ENCODE measurements at regions not wholly inside any gene's neighbourhood (a gene's known extent, or its start where the extent isn't known, plus 50 kb on each side); places are given as distances from the start of the nearest gene placed in this dataset.
"Not testable (repeated sequence)": the region's sequence is repeated elsewhere in the genome, so short reads cannot be mapped to it uniquely, and the experiment has no call there.

DNA sequence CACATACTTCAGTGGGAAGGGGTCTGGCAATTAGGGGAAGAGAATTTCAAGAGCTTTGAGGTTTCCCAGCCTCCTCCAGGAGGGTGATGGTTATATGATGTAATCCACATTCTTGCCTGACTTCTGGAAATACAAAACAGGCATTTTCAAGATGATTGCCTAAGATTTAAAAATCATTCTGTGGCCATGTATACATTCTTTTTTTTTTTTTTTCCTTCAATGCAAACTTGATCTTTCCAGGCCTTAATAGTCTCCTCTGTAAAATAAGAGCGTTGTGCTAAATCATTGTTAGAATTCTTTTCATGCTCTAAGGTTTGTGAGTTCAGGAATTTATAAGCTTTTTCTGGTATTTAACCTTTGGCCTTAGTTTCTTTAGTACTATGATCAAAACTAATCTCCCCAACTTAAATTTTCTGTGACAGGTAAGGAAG is 192.3 kb upstream of the HMCN1 start:
- DNase-seq (ENCODE audit: low spot score), result no peak
- FAIRE-seq, result no peak

DNA sequence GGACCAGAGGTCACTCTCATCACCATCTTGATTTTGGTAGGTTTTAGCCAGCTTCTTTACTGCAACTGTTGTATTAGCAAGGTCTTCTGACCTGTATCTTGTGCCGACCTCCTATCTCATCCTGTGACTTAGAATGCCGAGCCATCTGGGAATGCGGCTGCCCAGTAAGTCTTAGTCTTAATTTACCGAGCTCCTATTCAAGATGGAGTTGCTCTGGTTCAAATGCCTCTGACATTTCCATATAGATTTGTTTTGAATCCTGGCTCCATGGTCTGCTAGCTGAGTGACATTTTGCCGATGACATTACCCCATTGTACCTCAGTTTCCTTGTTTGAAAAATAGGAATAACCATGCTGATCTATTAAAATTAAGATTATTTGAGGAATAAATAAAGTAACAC is 193.9 kb upstream of the HMCN1 start:
- FAIRE-seq (no peak), DNase-seq (ENCODE audit: low spot score) (no peak)

DNA sequence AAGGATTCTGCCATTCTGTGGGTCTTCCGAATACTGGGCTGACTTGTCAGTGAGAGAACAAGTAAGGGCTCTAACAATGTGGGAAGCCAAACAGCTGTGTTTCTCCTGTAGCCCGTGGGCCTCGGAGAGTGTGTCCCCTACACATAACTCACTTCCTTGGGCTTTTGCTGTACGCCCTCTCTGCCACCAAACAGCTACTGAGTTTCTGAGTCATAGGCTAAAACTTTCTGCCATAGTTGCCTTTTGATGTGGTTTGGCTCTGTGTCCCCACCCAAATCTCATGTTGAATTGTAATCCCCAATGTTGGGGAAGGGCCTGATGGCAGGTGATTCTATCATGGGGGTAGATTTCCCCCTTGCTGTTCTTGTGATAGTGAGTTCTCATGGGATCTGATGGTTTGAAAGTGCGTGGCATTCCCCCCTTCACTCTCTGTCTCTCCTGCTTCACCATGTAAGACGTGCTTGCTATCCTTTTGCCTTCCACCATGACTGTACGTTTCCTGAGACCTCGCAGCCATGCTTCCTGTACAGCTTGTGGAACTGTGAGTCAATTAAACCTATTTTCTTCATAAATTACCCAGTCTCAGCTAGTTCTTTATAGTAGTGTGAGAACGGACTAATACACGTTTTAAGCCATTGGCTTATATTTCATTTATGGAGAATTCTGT is 194.8 kb upstream of the HMCN1 start:
- DNase-seq (ENCODE audit: low spot score), result peak; percentile 45
- no peak for FAIRE-seq

DNA sequence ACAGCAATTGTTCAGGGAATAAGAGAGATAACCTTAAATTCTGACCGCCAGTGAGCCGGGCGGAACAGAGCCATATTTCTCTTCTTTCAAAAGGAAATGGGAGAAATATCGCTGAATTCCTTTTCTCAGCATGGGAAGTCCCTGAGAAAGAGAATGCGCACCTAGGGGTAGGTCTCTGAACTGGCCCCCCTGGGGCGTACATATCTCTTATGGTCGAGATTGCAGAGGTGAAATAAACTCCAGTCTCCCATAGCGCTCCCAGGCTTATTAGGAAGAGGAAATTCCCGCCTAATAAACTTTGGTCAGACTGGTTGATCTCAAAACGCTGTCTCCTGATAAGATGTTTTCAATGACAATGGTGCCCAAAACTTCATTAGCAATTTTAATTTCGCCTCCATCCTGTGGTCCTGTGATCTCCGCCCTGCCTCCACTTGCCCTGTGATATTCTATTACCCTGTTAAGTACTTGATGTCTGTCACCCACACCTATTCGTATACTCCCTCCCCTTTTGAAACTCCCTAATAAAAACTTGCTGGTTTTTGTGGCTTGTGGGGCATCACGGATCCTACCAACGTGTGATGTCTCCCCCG is 195.8 kb upstream of the HMCN1 start:
- FAIRE-seq, result not testable (repeated sequence)

DNA sequence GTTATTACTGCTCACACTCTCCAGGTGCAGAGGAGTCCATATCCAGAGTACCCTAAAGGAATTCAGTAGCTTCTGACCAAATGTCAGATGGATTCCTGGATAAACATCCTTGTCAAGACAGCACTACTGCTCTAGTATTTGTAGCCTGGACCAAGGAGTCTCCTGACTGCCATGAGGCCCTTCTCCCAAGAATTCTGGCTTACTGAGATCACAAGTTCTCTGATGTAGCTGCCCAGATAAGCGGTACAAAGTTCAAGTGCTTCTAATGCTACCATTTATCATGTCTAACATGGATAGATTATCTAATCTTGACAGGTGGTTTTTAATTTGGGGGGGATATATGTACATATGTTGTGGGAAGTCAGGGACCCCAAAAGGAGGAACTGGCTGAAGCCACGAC is 196.6 kb upstream of the HMCN1 start:
- no peak for DNase-seq (ENCODE audit: low spot score)
- no peak for FAIRE-seq

More for the DNA sequence above, 195.8 kb upstream of the HMCN1 start:
- not testable (repeated sequence) for DNase-seq (ENCODE audit: low spot score)

DNA sequence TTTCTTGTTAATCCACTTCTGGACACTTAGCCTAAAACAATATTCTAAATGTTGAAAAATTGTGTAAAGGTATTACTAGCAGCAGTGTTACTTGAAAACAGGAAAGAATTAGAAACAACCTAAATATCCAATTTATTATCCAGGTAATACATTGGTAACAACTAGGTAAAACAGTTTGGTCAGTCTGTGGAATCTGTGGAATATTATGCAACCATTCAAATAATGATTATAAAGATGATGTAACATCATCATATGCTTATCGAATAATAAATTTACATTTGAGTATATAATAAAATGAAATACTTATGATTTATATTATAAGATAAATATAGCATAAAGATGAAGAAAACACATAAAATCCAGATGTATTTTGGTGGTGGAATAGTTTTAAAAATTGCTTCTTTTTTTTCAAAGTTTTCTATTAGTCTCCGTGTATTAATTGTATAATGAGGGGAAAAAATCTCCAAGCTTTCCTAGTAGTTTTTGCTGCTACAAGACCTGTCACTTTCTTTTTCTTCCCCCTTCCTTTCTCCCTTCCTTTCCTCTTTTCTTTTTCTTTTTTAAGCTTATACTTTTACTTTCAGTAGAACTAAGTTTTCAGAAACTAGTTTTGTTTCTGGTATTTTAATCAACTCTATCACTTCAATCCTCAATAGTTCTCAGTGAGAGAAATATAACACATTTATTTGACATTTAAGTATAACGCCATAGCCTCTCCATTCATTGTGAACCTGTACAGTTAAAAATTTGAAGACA is 197.8 kb upstream of the HMCN1 start:
- FAIRE-seq, result no peak

DNA sequence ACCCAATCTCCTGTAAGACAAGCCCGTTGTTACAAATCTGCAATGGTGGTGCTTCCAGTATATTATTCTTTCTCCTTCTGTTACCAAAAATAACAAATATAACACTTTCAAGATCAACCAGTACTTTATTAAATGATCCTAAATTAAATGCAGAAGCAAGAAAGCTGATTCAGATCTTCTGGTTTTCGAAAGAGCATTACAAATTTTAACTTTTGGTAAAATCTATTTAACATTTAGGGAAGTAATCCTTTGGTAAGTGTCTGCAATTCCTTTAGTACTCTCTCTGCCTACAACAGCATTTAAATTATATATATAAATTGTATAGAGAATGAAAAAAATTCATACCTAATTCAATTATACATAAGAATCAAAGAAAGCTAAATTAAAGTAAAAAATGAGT is 198.6 kb upstream of the HMCN1 start:
- no peak for DNase-seq (ENCODE audit: low spot score)

More for the DNA sequence above, 197.8 kb upstream of the HMCN1 start:
- no peak for DNase-seq (ENCODE audit: low spot score)

DNA sequence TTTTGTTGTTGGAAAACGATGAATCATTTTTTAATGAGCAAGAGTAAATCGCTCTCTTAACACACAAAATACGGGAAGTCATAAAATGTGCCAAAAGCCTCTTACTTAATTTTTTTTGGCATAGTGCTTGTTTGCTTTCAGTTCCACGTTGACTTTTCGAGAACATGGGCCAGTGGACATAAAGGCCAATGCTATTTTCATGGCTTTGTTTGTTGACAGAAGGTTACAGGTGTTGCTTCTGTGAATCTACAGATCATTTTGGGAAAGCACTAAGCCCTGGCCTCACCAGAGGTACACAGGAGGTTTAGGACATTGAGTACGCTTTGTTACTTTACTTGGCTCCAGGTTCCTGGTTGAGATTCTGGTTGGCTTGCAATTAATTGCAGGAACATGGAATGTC is 199.4 kb upstream of the HMCN1 start:
- DNase-seq (ENCODE audit: low spot score) (no peak), FAIRE-seq (no peak)

More for the DNA sequence above, 198.6 kb upstream of the HMCN1 start:
- FAIRE-seq, result no peak

DNA sequence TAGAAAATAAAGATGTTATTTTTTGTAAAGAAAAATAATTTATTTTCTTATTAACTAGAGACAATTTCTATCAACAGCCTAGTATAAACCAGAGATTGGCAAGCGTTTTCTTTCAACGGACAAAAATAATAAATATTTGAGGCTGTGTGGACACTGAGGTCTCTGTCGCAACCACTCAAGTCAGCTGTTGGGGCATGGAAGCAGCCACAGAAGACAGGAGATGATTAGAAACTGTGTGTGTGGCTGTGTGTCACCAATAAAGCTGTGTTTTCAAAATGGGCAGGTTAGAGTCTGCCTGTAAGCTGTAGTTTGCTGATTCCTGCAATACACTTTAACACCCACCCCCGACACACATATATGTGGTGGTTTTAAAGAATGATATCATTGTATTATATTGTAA is 200.6 kb upstream of the HMCN1 start:
- DNase-seq (ENCODE audit: low spot score) (no peak), FAIRE-seq (no peak)

DNA sequence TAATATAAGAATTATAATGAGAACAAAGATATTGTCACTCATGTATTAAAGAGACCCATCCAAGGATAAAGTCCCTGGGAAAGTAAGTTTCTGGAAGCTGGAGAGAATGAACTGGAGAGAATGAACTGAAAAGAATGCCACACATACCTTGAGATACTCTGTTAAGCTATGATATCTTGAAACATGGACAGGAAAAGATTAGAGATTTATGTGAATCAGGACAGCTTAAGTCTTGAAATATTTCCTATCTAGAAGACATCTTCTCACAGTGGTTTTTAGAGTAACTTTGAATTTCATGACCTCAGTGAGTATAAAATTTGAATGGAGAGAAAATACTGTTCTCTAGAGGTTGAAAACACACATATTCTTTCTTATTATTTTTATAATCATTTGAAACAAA is 201.3 kb upstream of the HMCN1 start:
- DNase-seq (ENCODE audit: low spot score), result no peak
- FAIRE-seq, result no peak

DNA sequence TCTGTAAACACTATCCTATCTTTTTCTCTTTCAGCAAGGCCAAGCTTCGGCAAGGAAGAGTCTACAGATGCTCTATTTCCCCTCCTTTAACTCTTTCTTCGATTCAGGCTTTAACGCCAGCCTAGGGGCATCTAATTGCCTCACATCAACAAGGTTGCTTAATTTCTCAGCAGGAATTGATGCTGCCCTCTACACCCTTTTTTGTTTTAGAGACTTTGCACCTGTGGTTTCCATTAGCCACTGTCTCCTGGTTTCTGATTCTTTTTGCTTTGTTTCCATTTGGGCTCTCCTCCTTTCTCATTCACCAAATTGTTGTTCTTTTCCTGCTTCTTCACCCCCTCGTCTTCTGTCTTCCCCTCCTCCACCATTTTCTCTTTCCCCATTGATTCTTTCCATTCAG is 202.4 kb upstream of the HMCN1 start:
- no peak for FAIRE-seq
- DNase-seq (ENCODE audit: low spot score), result no peak

DNA sequence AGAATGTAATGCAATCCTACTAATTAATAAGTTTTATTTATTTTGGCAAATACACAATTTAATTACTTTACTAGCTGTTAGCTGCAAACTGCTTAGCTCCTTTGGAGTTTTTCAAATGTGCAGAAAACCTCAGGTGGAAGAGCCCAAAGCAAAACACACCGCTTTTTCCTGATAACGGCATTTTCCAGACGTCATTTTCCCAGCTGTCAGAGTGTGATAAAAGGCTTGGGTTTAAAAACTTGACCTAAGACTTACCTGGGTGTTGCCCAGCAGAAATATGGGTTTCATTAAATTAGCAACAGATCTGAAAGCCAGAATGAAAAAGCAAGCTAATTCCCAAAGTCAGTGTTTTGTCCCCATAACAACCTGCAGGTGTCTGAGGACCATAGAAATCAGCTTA is 204.0 kb upstream of the HMCN1 start:
- DNase-seq (ENCODE audit: low spot score) (no peak), FAIRE-seq (no peak)

DNA sequence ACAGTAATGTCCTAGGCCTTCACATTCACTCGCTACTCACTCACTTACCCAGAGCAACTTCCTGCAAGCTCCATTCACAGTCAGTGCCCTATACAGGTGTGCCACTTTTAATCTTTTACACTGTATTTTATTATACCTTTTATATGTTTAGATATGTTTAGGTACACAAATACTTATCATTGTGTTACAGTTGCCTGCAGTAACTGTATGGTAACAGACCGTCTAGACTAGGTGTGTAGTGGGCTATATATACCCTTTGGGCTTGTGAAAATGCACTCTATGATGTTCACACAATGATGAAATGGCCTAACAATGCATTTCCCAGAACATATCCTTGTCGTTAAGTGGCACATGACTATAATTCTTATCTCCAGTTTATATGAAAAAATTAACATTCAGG is 204.5 kb upstream of the HMCN1 start:
- FAIRE-seq, result no peak
- no peak for DNase-seq (ENCODE audit: low spot score)

DNA sequence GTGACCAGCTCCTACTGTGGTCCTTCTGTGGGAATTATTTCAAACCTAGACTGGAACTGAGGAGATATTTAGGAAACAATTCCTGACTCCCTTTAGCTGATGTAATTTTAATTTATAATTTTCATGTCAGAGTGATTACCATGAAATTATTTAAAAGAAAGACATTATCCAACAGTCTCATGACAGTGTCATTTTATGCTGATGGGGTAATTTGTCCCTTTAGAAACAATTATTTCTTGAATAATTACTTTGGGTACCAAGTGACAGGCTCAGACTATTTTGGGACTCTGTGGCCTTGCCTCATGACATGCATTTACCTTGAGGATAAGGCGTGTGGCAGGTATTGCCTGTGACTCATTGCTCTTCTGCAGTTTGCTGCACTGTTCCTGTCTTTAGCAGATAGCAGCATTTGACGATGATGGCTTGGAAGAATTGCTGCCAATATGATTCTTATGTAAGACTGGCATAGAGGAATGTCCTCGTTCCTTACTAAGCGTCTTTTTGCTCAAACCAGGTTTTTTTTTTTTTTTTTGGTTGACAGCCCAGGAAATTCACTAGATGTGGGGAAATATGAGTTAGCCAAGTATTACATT is 206.0 kb upstream of the HMCN1 start:
- no peak for DNase-seq (ENCODE audit: low spot score)
- no peak for FAIRE-seq

DNA sequence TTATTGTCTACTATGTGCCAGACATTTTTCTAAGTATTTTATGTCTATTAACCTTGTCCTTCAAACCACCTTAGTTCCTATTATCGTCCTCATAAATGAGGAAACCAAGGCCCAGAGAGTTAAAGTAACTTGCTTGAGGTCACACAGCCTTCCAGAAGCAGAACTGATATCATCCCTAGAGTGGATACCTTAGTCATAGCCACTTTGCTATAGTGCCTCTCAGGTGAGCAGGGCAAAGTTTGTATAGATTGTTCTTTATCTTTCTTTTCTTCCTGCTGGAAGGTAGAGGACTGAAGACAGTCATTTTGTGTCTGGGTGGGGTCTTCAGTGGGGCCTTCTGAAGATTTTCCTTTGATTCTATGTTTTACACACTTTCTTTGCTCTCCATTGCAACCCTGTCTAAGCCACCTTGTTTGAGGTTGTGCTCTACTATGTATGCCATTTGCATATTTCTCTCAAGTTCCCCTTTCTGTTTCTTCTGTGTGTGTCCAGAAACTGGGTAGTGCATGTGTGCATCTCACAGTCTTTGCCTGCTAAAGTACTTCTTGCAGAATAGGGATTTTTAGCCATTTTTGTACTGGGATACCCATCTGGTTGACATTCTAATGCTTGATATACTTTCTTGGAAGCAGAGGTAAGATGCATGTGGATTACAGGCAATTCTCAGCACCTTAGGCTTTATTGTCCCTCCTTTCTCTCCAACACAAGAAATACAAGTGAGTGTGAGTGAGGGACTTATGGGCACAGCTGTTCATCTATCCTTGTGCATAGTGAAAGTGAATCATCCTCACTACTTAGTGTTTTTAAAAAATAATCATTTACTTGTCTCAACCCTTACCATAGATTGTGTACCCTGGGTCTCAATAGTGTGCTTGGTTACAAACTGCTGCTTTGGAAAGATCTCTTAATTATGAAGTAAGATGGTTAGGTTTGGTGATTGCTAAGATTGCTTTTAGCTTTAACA is 207.6 kb upstream of the HMCN1 start:
- no peak for DNase-seq (ENCODE audit: low spot score)
- no peak for FAIRE-seq

DNA sequence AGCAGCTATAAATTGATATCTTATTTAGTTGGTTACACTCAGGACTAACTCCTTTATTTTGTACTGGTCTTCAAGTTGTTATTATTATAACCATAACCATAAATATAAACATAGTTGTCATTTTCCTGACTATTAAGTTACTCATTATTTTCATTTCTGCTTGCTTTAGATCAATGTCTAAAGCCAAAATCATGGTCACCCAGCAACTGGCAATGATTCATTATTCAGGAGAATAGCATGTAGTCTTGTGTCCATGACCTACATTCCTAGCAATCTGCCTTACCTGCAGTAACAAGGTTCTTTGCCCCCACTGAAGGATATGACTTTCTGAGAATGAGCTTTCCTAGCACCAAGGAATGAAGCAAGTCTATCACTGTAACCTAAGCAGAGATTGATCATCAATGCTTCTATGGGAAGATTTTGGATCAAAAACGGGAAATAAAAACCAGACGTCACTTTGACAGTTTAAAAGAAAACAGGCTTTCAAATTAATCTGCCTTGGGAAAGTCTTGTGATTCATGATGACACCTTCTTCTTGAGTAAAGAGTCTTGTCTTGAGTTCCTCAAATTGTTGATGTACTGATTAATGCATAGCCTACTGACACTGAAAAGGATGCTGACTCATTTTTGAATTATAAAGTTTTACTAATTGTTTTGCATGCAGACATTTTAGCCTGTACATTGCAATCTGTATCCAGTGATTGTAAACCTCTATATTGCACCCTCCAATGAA is 203.3 kb upstream of the IVNS1ABP start:
- DNase-seq (ENCODE audit: low spot score) (no peak), FAIRE-seq (no peak)

DNA sequence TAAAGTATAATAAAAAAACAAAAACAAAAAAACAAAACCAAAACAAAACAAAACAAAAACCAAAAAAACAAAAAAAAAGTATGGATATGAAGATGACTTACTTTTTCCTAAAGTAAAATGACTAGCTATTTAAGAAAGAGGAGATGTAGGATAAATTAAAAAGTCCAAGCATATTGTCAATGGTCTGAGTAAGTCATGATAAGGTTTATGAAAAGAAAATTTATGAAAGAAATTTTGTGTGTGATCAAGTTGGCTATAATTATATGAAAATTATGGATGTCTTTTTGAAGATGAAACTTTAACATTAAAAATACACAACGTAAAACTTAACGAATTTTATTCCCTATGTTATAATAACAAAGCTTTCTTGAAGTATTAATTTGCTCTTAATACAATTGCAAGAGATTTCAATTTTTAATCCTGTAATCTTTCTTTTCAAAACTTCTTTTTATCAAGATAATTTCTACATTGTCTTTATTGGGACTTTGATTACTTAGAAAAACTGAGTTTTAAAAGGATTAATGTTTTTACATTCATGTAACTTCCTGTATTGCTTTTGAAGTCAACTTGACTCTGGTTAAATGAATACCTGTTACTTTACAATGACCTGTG is 200.9 kb upstream of the IVNS1ABP start:
- DNase-seq (ENCODE audit: low spot score) (no peak), FAIRE-seq (no peak)

DNA sequence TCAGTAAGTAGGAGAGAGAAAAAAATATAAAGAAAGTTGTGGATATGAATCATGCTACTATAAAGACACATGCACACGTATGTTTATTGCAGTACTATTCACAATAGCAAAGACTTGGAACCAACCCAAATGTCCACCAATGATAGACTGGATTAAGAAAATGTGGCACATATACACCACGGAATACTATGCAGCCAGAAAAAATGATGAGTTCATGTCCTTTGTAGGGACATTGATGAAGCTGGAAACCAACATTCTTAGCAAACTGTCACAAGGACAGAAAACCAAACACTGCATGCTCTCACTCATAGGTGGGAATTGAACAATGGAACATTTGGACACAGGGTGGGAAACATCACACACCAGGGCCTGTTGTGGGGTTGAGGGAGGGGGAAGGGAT is 200.3 kb upstream of the IVNS1ABP start:
- not testable (repeated sequence) for FAIRE-seq; DNase-seq (ENCODE audit: low spot score)

DNA sequence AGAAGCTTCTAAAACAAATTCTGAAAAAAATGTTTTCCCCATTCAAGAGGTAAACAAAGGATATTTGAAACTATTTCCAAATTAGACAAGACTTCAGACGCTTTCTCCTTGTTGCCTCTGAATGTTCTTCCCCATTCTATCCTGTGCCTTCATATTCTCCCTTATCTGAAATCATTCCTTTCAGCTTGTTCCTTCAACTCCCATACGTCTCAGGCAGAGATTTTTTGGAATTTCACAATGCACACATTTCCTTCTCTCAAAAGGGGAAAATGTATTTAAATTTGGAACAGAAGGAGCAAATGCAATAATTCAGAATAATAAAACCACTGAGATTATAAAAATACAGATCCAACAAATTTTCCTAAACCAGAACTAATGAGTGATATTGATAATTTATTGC is 198.7 kb upstream of the IVNS1ABP start:
- FAIRE-seq (no peak), DNase-seq (ENCODE audit: low spot score) (no peak)

DNA sequence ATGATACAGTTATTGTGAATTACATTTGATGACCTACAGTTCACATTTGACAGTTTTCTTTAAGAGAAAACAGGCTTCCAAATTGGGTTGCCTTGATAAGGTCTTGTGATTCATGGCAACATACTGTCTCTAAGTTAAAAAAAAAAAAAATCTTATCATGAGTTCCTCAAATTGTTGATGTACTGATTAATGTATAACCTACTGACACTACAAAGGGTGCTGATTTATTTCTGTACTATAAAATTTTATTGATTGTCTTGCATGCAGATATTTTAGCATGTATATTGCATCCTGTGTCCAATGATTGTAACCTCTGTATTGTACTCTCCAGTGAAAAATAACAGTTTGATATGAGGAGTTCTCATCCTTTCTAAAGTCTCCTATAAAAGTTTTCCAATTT is 197.3 kb upstream of the IVNS1ABP start:
- no peak for FAIRE-seq
- DNase-seq (ENCODE audit: low spot score), result no peak
